Neutrophil (primary cell): ENCODE measurements at regions not wholly inside any gene's neighbourhood (a gene's known extent, or its start where the extent isn't known, plus 50 kb on each side); places are given as distances from the start of the nearest gene placed in this dataset.
"Not testable (repeated sequence)": the region's sequence is repeated elsewhere in the genome, so short reads cannot be mapped to it uniquely, and the experiment has no call there.

Experiments used
- H3K27ac ChIP-seq: fragments of 200-600 bp; sonication (generic); 2 replicates; pipeline ENCODE4 v1.5.1; 2016; ENCODE audit warnings: mild to moderate bottlenecking, moderate library complexity
- H3K27me3 ChIP-seq: fragments of 200-600 bp; sonication (generic); 2 replicates; pipeline ENCODE4 v1.6.0; 2016; ENCODE audit warnings: mild to moderate bottlenecking
- H3K36me3 ChIP-seq: fragments of 200-600 bp; sonication (generic); 2 replicates; pipeline ENCODE4 v1.5.1; 2017
- H3K4me1 ChIP-seq, 2 experiments: fragments of 200-600 bp in 1 of 2; sonication (generic) in 1 of 2; 1 replicate in 1 of 2; 2 replicates in 1 of 2; pipeline versions ENCODE4 v1.5.1 to v1.6.1; 2013 to 2016; ENCODE audit warnings: low read depth in 1 of 2, low read length in 1 of 2, mild to moderate bottlenecking in 1 of 2, moderate library complexity in 1 of 2; ENCODE audit not compliant: control insufficient read depth in 1 of 2, insufficient read depth in 1 of 2
- H3K4me3 ChIP-seq, 2 experiments: fragments of 200-600 bp in 1 of 2; sonication (generic) in 1 of 2; 1 replicate in 1 of 2; 2 replicates in 1 of 2; pipeline ENCODE4 v1.5.1; 2013 to 2016; ENCODE audit warnings: low read depth in 1 of 2, low read length in 1 of 2, mild to moderate bottlenecking in 1 of 2, moderate library complexity in 1 of 2
- H3K9me3 ChIP-seq: fragments of 200-600 bp; sonication (generic); 2 replicates; pipeline ENCODE4 v1.5.1; 2016
- CTCF ChIP-seq: fragments of 200-600 bp; sonication (generic); IDR thresholded peaks from 2 replicates; pipeline ENCODE4 v1.5.1; 2016; ENCODE audit warnings: antibody characterized with exemption

- H3K4me3 ChIP-seq: no peak overlapping the region
- H3K27ac ChIP-seq: no peak overlapping the region
- peaks cover 21 to 24% of the 10 kb centered on the region in 2 experiments for H3K4me1 ChIP-seq
- TF ChIP-seq CTCF: no peak
- no peaks in the 10 kb centered on the region for H3K27me3 ChIP-seq
- H3K36me3 ChIP-seq: no peaks in the 10 kb centered on the region
- H3K9me3 ChIP-seq: no peaks in the 10 kb centered on the region
These were observed 73.1 kb upstream of the RAP1B start for GRCh38 chr12:68537571-68537970.

GRCh38 chr12:68538726-68539614 lies 71.7 kb upstream of the RAP1B start:
- Histone ChIP-seq H3K27me3 (no peaks in the 10 kb centered on the region), H3K9me3 (no peaks in the 10 kb centered on the region), H3K27ac (no peak overlapping the region), H3K4me1 (peaks cover 7 to 11% of the 10 kb centered on the region in 2 experiments), H3K36me3 (no peaks in the 10 kb centered on the region), H3K4me3 (no peak overlapping the region)
- TF ChIP-seq CTCF: no peak

DNA sequence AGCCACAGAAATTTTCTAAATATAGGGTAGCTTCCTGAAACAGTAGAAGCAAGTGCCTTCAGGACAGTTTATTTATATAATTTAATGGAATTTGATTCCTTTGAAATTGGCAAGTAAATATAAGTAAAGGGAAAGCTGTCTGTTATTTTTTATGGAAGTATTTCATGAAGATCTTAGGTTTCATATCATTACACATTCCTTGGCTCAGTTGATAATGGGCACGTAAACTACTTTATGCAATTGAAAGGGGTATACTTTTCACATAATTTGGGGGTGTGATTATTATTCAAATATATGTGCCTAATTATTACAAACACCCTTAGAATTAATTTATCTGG lies 71.1 kb upstream of the RAP1B start:
- no peaks in the 10 kb centered on the region for H3K27me3 ChIP-seq
- no peaks in the 10 kb centered on the region for H3K36me3 ChIP-seq
- no peak for TF ChIP-seq CTCF
- no peak overlapping the region for H3K27ac ChIP-seq
- no peak overlapping the region for H3K4me3 ChIP-seq
- no peaks in the 10 kb centered on the region for H3K9me3 ChIP-seq
- H3K4me1 ChIP-seq: peaks cover 4 to 8% of the 10 kb centered on the region in 2 experiments

DNA sequence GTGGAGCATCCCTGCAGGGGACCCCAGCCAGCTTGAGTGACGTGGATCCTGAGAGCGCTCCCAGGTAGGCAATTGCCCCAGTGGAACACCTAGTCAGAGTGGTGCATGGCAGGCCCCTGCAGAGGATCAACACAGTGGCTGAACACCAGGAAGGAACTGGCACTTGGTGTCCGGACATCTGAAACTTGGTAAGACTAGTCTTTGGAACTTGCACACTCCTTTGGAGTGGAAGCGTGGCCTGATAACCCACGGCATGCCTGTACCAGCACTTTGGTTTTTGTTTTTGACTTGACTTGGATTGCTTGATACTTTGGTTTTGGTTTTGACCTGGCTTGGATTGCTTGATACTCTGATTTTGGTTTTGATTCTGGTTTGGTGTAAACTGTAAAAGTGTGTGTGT lies 69.9 kb upstream of the RAP1B start:
- not testable (repeated sequence) for H3K36me3 ChIP-seq, H3K27me3 ChIP-seq, H3K27ac ChIP-seq

GRCh38 chr12:68547318-68547717 lies 63.4 kb upstream of the RAP1B start:
- H3K27me3 ChIP-seq, H3K27ac ChIP-seq, H3K4me1 ChIP-seq, H3K4me3 ChIP-seq, H3K36me3 ChIP-seq: not testable (repeated sequence)
- H3K9me3 ChIP-seq: peaks cover 16% of the 10 kb centered on the region

More for the DNA sequence above, 69.9 kb upstream of the RAP1B start:
- not testable (repeated sequence) for H3K4me3 ChIP-seq, H3K9me3 ChIP-seq, H3K4me1 ChIP-seq

- not testable (repeated sequence) for H3K4me3 ChIP-seq, H3K4me1 ChIP-seq, H3K36me3 ChIP-seq, H3K9me3 ChIP-seq, H3K27me3 ChIP-seq, H3K27ac ChIP-seq
These were observed 58.0 kb upstream of the RAP1B start for GRCh38 chr12:68552605-68553195.

GRCh38 chr12:68557011-68557730 lies 53.5 kb upstream of the RAP1B start:
- H3K27me3 ChIP-seq: no peaks in the 10 kb centered on the region
- H3K4me3 ChIP-seq: no peak overlapping the region
- H3K36me3 ChIP-seq: no peaks in the 10 kb centered on the region
- TF ChIP-seq CTCF: no peak
- no peaks in the 10 kb centered on the region for H3K9me3 ChIP-seq
- no peak overlapping the region for H3K27ac ChIP-seq
- peaks cover 6 to 8% of the 10 kb centered on the region in 2 experiments for H3K4me1 ChIP-seq
